HepG2 (cell line): ENCODE measurements at regions not wholly inside any gene's neighbourhood (a gene's known extent, or its start where the extent isn't known, plus 50 kb on each side); places are given as distances from the start of the nearest gene placed in this dataset.

ENCODE experiments used
- ATAC-seq: fragments of 200-7000 bp; cut with Tn5 transposase; 3 replicates; pipeline ENCODE4 v1.9.1; 2020; ENCODE audit warnings: mild to moderate bottlenecking, moderate library complexity
- BruUV-seq: library from RNA; stranded (reverse); fragments of 400-500 nt; replicated peaks from 2 replicates; lab custom pipeline; 2021; lab: Mats Ljungman, UMichigan
- CTCF ChIA-PET: fragments of 300-600 bp; formaldehyde crosslinking; extraction: SDS; loops from one replicate; lab custom pipeline; 2021; ENCODE audit warnings: low total read pairs, inconsistent platforms, low intra/inter-chr PET ratio; lab: Yijun Ruan, JAX
- POLR2A ChIA-PET: fragments of 350-600 bp; sonication (Branson Sonifier 250); formaldehyde crosslinking; loops from one replicate; lab custom pipeline; 2020; ENCODE audit warnings: antibody characterized with exemption, inconsistent platforms; lab: Yijun Ruan, JAX
- DNase-seq: peaks from one replicate; pipeline ENCODE4 v3.0.0-alpha.2; 2015; ENCODE audit warnings: low spot score
- FAIRE-seq: peaks from 3 replicates; lab custom pipeline; 2011; peaks lifted over from hg19 to GRCh38; lab: Jason Lieb, UNC
- H2AFZ ChIP-seq: one replicate; pipeline ENCODE4 v1.6.1; 2011; ENCODE audit warnings: low read length, inconsistent platforms
- H3K27ac ChIP-seq: fragments of 300-600 bp; 3 replicates; pipeline ENCODE4 v1.8.0; 2011; ENCODE audit warnings: mixed run types, mild to moderate bottlenecking, mixed read lengths, low read length, inconsistent platforms; ENCODE audit not compliant: insufficient read depth; ENCODE audit errors: extremely low read length
- H3K27me3 ChIP-seq, 2 experiments: fragments of 200-600 bp in 1 of 2; 2 replicates in 1 of 2; 3 replicates in 1 of 2; pipeline versions ENCODE4 v1.6.0 to v1.8.0; 2011; ENCODE audit warnings: low read length in 2 of 2, mild to moderate bottlenecking in 2 of 2, moderate library complexity in 2 of 2, inconsistent platforms in 1 of 2; ENCODE audit not compliant: insufficient read depth in 2 of 2, control insufficient read depth in 1 of 2
- H3K36me3 ChIP-seq, 2 experiments: fragments of 200-600 bp in 1 of 2; replicated peaks in 1 of 2; 2 replicates in 1 of 2; 3 replicates in 1 of 2; pipeline versions ENCODE4 v1.5.1 to v1.8.0; 2011; ENCODE audit warnings: low read length in 2 of 2, inconsistent platforms in 1 of 2; ENCODE audit not compliant: insufficient read depth in 2 of 2, control insufficient read depth in 1 of 2
- H3K4me1 ChIP-seq: 2 replicates; pipeline ENCODE4 v1.5.1; 2012; ENCODE audit warnings: low read length, inconsistent platforms; ENCODE audit not compliant: insufficient read depth
- H3K4me2 ChIP-seq: 2 replicates; pipeline ENCODE4 v1.6.0; 2011; ENCODE audit warnings: low read depth, low read length, inconsistent platforms
- H3K4me3 ChIP-seq, 3 experiments: fragments of 200-600 bp in 1 of 3; sonication (generic), shearing (Covaris generic) in 1 of 3; replicated peaks in 1 of 3; 2 replicates each; pipeline ENCODE4 v1.5.1; 2011 to 2016; ENCODE audit warnings: low read length in 3 of 3, inconsistent platforms in 2 of 3, low read depth in 2 of 3, mild to moderate bottlenecking in 2 of 3, control low read depth in 1 of 3, mixed read lengths in 1 of 3; ENCODE audit not compliant: insufficient read depth in 1 of 3
- H3K79me2 ChIP-seq: one replicate; pipeline ENCODE4 v1.6.1; 2011; ENCODE audit warnings: low read length, inconsistent platforms; ENCODE audit not compliant: insufficient read depth
- H3K9ac ChIP-seq: 2 replicates; pipeline ENCODE4 v1.6.0; 2011; ENCODE audit warnings: mild to moderate bottlenecking, low read depth, low read length, inconsistent platforms; ENCODE audit not compliant: insufficient read depth
- H3K9me3 ChIP-seq: 2 replicates; pipeline ENCODE4 v1.5.1; 2012; ENCODE audit warnings: mild to moderate bottlenecking, low read length
- H4K20me1 ChIP-seq: 2 replicates; pipeline ENCODE4 v1.6.0; 2011; ENCODE audit warnings: inconsistent platforms, mild to moderate bottlenecking, low read length, moderate library complexity; ENCODE audit not compliant: insufficient read depth
- HMG20B ChIP-seq: conservative IDR thresholded peaks from 2 replicates; pipeline ENCODE4 v1.6.1; 2016; ENCODE audit warnings: missing genetic modification reagents, missing compliant biosample characterization
- KDM4B ChIP-seq: sonication (generic); formaldehyde crosslinking; IDR thresholded peaks from 2 replicates; pipeline ENCODE4 v1.4.0; 2020; ENCODE audit warnings: missing genetic modification reagents
- MXI1 ChIP-seq: IDR thresholded peaks from 3 replicates; pipeline ENCODE4 v1.6.1; 2012; ENCODE audit warnings: low read depth, low read length, inconsistent platforms, borderline replicate concordance
- NFE2L2 ChIP-seq: fragments of 150-350 bp; IDR thresholded peaks from 2 replicates; pipeline ENCODE4 v1.6.1; 2014; ENCODE audit warnings: low read length
- TARDBP ChIP-seq: sonication (generic); formaldehyde crosslinking; IDR thresholded peaks from 2 replicates; pipeline ENCODE4 v1.8.0; 2022; ENCODE audit warnings: mild to moderate bottlenecking, missing genetic modification reagents
- TCF12 ChIP-seq, 2 experiments: fragments of 450-650 bp in 1 of 2; sonication (generic) in 1 of 2; formaldehyde crosslinking in 1 of 2; IDR thresholded peaks; 2 replicates each; pipeline versions ENCODE4 v1.6.1 to v1.8.0; 2017 to 2022; ENCODE audit warnings: antibody characterized with exemption in 1 of 2, mild to moderate bottlenecking in 1 of 2, missing genetic modification reagents in 1 of 2, moderate library complexity in 1 of 2
- ZNF256 ChIP-seq: sonication (generic); formaldehyde crosslinking; conservative IDR thresholded peaks from 2 replicates; pipeline ENCODE4 v1.4.0; 2020; ENCODE audit warnings: missing genetic modification reagents
- ZNF343 ChIP-seq: sonication (generic); formaldehyde crosslinking; IDR thresholded peaks from 2 replicates; pipeline ENCODE4 v1.4.0; 2020; ENCODE audit warnings: mild to moderate bottlenecking, missing genetic modification reagents
- ZNF563 ChIP-seq: sonication (generic); formaldehyde crosslinking; IDR thresholded peaks from 2 replicates; pipeline ENCODE4 v1.8.0; 2022; ENCODE audit warnings: mild to moderate bottlenecking, moderate library complexity, missing genetic modification reagents
- ZNF737 ChIP-seq: sonication (generic); formaldehyde crosslinking; IDR thresholded peaks from 2 replicates; pipeline ENCODE4 v1.5.0; 2020; ENCODE audit warnings: missing genetic modification reagents, mild to moderate bottlenecking, borderline replicate concordance
- ZNF776 ChIP-seq: sonication (generic); formaldehyde crosslinking; IDR thresholded peaks from 2 replicates; pipeline ENCODE4 v1.4.0; 2020; ENCODE audit warnings: mild to moderate bottlenecking, missing genetic modification reagents
- WGBS: methylation state at CpG from one replicate; pipeline ENCODE4 v1.1.6; 2017; ENCODE audit warnings: low lambda C conversion rate; 5-methylcytosine and 5-hydroxymethylcytosine counted together
- in situ Hi-C: cut with HindIII; loops from 2 replicates; pipeline ENCODE4 v1.10.0; 2017; ENCODE audit warnings: low pct_unique_long_range_greater_than_20kb; ENCODE audit not compliant: extremely low pct_ligation_motif_present
- intact Hi-C: fragments of 100-400 bp; cut with micrococcal nuclease; formaldehyde crosslinking; loops from one replicate; pipeline ENCODE4 v1.10.0; 2022; ENCODE audit not compliant: unreplicated experiment
- TF ChIP-seq, protein P1 (sequence below): sonication (generic); formaldehyde crosslinking; IDR thresholded peaks from 2 replicates; pipeline ENCODE4 v1.4.0; 2020; ENCODE audit warnings: missing genetic modification reagents, borderline replicate concordance
- TF ChIP-seq, protein P2 (sequence below): sonication (generic); formaldehyde crosslinking; IDR thresholded peaks from 2 replicates; pipeline ENCODE4 v1.5.0; 2020; ENCODE audit warnings: missing genetic modification reagents

DNA sequence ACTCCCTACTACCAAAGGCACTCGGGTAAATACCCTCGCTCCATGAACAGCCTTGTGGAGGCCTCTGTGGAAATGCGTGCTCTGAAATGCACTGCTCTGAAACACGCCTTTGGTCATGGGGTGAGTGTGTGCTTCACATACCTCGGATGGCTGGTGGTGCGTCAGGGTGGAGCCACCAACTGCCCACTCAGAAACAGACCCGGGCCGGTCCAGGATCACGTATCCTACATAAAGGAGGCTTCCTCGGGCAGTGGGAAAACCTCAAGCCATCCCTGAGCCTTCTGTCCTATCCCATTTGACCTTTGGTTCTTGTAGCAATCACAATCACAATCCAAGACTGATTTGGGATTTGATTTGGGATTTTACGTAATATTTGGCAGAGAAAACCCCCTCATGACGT is 53.5 kb upstream of the ZNF516 start:
- in situ Hi-C loops = no loop called here
- no TSS peak for BruUV-seq
- 68% methylated on average over 8 of the region's 12 CpGs for WGBS

More for the DNA sequence above, 53.5 kb upstream of the ZNF516 start:
- no peak overlapping the region for H3K4me3 ChIP-seq
- H3K27ac ChIP-seq = no peak overlapping the region
- no peaks in the 10 kb centered on the region for H4K20me1 ChIP-seq
- no peaks in the 10 kb centered on the region for H3K9me3 ChIP-seq
- TF ChIP-seq ZNF737 (CRISPR knock-in tag) (no peak), TCF12 (IDR thresholded peaks at IDR 0.05) (no peak), TCF12 (CRISPR knock-in tag; IDR thresholded peaks at IDR 0.05) (no peak), ZNF343 (CRISPR knock-in tag) (no peak), TARDBP (CRISPR knock-in tag) (no peak), ZNF776 (CRISPR knock-in tag) (no peak), HMG20B (CRISPR knock-in tag) (no peak), MXI1 (no peak), KDM4B (CRISPR knock-in tag) (no peak), ZNF563 (CRISPR knock-in tag) (no peak), NFE2L2 (no peak), ZNF256 (CRISPR knock-in tag) (no peak)
- TF ChIP-seq, protein P1, sequence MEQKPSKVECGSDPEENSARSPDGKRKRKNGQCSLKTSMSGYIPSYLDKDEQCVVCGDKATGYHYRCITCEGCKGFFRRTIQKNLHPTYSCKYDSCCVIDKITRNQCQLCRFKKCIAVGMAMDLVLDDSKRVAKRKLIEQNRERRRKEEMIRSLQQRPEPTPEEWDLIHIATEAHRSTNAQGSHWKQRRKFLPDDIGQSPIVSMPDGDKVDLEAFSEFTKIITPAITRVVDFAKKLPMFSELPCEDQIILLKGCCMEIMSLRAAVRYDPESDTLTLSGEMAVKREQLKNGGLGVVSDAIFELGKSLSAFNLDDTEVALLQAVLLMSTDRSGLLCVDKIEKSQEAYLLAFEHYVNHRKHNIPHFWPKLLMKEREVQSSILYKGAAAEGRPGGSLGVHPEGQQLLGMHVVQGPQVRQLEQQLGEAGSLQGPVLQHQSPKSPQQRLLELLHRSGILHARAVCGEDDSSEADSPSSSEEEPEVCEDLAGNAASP (CRISPR knock-in tag) = no peak
- TF ChIP-seq, protein P2, sequence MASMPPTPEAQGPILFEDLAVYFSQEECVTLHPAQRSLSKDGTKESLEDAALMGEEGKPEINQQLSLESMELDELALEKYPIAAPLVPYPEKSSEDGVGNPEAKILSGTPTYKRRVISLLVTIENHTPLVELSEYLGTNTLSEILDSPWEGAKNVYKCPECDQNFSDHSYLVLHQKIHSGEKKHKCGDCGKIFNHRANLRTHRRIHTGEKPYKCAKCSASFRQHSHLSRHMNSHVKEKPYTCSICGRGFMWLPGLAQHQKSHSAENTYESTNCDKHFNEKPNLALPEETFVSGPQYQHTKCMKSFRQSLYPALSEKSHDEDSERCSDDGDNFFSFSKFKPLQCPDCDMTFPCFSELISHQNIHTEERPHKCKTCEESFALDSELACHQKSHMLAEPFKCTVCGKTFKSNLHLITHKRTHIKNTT = no peak
- H3K4me1 ChIP-seq = peaks cover 9% of the 10 kb centered on the region
- H3K79me2 ChIP-seq = no peaks in the 10 kb centered on the region
- no peaks in the 10 kb centered on the region for H3K36me3 ChIP-seq
- ATAC-seq (no peak), FAIRE-seq (no peak), DNase-seq (no peak)
- intact Hi-C loops = no loop called here
- H3K4me2 ChIP-seq = no peak overlapping the region
- ChIA-PET CTCF (no interaction called here), POLR2A (no interaction called here)
- no peak overlapping the region for H3K9ac ChIP-seq
- no peak overlapping the region for H2AFZ ChIP-seq
- peaks cover 0 to 14% of the 10 kb centered on the region in 2 experiments; a peak in 3 of 5 replicates for H3K27me3 ChIP-seq
